CD14-positive monocyte (primary cell): ENCODE measurements at regions not wholly inside any gene's neighbourhood (a gene's known extent, or its start where the extent isn't known, plus 50 kb on each side); places are given as distances from the start of the nearest gene placed in this dataset.

Experiments used
- DNase-seq, 3 donors: peaks; one replicate each; pipeline ENCODE4 v3.0.0-alpha.2; 2011 to 2022
- H2AFZ ChIP-seq: 2 replicates; pipeline ENCODE4 v1.6.0; 2012; ENCODE audit warnings: mild to moderate bottlenecking, low read depth, low read length, inconsistent platforms; ENCODE audit not compliant: insufficient read depth, poor library complexity, severe bottlenecking
- H3K27ac ChIP-seq, 2 donors: 1 replicate in 1 of 2; 2 replicates in 1 of 2; pipeline ENCODE4 v1.5.1; 2012 to 2013; ENCODE audit warnings: low read length in 2 of 2, control low read depth in 1 of 2, inconsistent platforms in 1 of 2, low read depth in 1 of 2, mild to moderate bottlenecking in 1 of 2
- H3K27me3 ChIP-seq, 2 donors: one replicate each; pipeline versions ENCODE4 v1.6.0 to v1.6.1; 2011 to 2013; ENCODE audit warnings: low read length in 2 of 2; ENCODE audit not compliant: control insufficient read depth in 2 of 2, insufficient read depth in 2 of 2
- H3K36me3 ChIP-seq, 2 donors: replicated peaks in 1 of 2; 1 replicate in 1 of 2; 2 replicates in 1 of 2; pipeline versions ENCODE4 v1.5.1 to v1.6.1; 2012 to 2013; ENCODE audit warnings: low read length in 2 of 2, control low read depth in 1 of 2, inconsistent platforms in 1 of 2, mild to moderate bottlenecking in 1 of 2; ENCODE audit not compliant: insufficient read depth in 2 of 2, control insufficient read depth in 1 of 2
- H3K4me1 ChIP-seq, 2 donors: 1 replicate in 1 of 2; 2 replicates in 1 of 2; pipeline versions ENCODE4 v1.5.1 to v1.6.1; 2012 to 2013; ENCODE audit warnings: low read length in 2 of 2, control low read depth in 1 of 2, inconsistent platforms in 1 of 2, mild to moderate bottlenecking in 1 of 2, moderate library complexity in 1 of 2; ENCODE audit not compliant: insufficient read depth in 2 of 2, control insufficient read depth in 1 of 2
- H3K4me2 ChIP-seq: replicated peaks from 2 replicates; pipeline ENCODE3; 2012; ENCODE audit warnings: low read length, moderate library complexity, mild to moderate bottlenecking; ENCODE audit not compliant: poor library complexity, severe bottlenecking; ENCODE audit errors: extremely low read depth
- H3K4me3 ChIP-seq, 3 experiments: fragments of 200-600 bp in 1 of 3; sonication (generic) in 1 of 3; replicated peaks in 1 of 3; 1 replicate in 2 of 3; 2 replicates in 1 of 3; pipeline ENCODE4 v1.5.1; 2011 to 2013; ENCODE audit warnings: low read length in 3 of 3, mild to moderate bottlenecking in 3 of 3, control low read depth in 2 of 3, low read depth in 2 of 3, inconsistent platforms in 1 of 3, moderate library complexity in 1 of 3
- H3K79me2 ChIP-seq: 2 replicates; pipeline ENCODE4 v1.6.0; 2012; ENCODE audit warnings: mild to moderate bottlenecking, control low read depth, inconsistent platforms, low read length, moderate library complexity; ENCODE audit not compliant: insufficient read depth
- H3K9ac ChIP-seq: 2 replicates; pipeline ENCODE4 v1.6.0; 2017; ENCODE audit warnings: low read length, mild to moderate bottlenecking; ENCODE audit not compliant: insufficient read depth, poor library complexity, severe bottlenecking
- H3K9me3 ChIP-seq, 2 donors: replicated peaks in 1 of 2; 1 replicate in 1 of 2; 2 replicates in 1 of 2; pipeline versions ENCODE4 v1.5.1 to v1.6.1; 2012 to 2013; ENCODE audit warnings: low read length in 2 of 2, control low read depth in 1 of 2; ENCODE audit not compliant: control insufficient read depth in 1 of 2, insufficient read depth in 1 of 2
- H4K20me1 ChIP-seq: 2 replicates; pipeline ENCODE4 v1.6.0; 2012; ENCODE audit warnings: mild to moderate bottlenecking, low read length, control low read depth, moderate library complexity; ENCODE audit not compliant: insufficient read depth
- H3K27ac Mint-ChIP-seq, 7 donors: one replicate each; pipeline ENCODE4 v1.8.0; 2020; ENCODE audit warnings: mild to moderate bottlenecking in 7 of 7, mixed read lengths in 7 of 7, moderate library complexity in 6 of 7, inconsistent platforms in 2 of 7
- H3K27me3 Mint-ChIP-seq, 3 donors: one replicate each; pipeline ENCODE4 v1.8.0; 2021 to 2022; ENCODE audit warnings: low read depth in 3 of 3, mild to moderate bottlenecking in 3 of 3, mixed read lengths in 3 of 3, moderate library complexity in 3 of 3, inconsistent platforms in 1 of 3
- H3K36me3 Mint-ChIP-seq, 2 donors: one replicate each; pipeline ENCODE4 v1.8.0; 2020; ENCODE audit warnings: mixed read lengths in 2 of 2, inconsistent platforms in 1 of 2, mild to moderate bottlenecking in 1 of 2
- H3K4me1 Mint-ChIP-seq: one replicate; pipeline ENCODE4 v1.8.0; 2020; ENCODE audit warnings: mild to moderate bottlenecking, mixed read lengths
- H3K4me3 Mint-ChIP-seq, 2 donors: one replicate each; pipeline ENCODE4 v1.8.0; 2020; ENCODE audit warnings: mild to moderate bottlenecking in 2 of 2, mixed read lengths in 2 of 2, moderate library complexity in 1 of 2
- H3K9me3 Mint-ChIP-seq, 7 donors: one replicate each; pipeline ENCODE4 v1.8.0; 2020 to 2022; ENCODE audit warnings: mixed read lengths in 7 of 7, mild to moderate bottlenecking in 6 of 7, moderate library complexity in 6 of 7, inconsistent platforms in 2 of 7
- WGBS: methylation state at CpG from one replicate; pipeline ENCODE4 v1.1.5; 2013; ENCODE audit warnings: missing lambda C conversion rate; ENCODE audit not compliant: insufficient coverage; 5-methylcytosine and 5-hydroxymethylcytosine counted together
- intact Hi-C, 2 donors: fragments of 100-400 bp; cut with micrococcal nuclease; formaldehyde crosslinking; loops; one replicate each; pipeline versions ENCODE4 v1.15.0 to v1.15.1; 2023
- TF ChIP-seq, protein P1 (sequence below): fragments of 200-600 bp; IDR thresholded peaks from one replicate; pipeline ENCODE4 v1.8.0; 2022; ENCODE audit warnings: antibody characterized with exemption, mild to moderate bottlenecking

DNA sequence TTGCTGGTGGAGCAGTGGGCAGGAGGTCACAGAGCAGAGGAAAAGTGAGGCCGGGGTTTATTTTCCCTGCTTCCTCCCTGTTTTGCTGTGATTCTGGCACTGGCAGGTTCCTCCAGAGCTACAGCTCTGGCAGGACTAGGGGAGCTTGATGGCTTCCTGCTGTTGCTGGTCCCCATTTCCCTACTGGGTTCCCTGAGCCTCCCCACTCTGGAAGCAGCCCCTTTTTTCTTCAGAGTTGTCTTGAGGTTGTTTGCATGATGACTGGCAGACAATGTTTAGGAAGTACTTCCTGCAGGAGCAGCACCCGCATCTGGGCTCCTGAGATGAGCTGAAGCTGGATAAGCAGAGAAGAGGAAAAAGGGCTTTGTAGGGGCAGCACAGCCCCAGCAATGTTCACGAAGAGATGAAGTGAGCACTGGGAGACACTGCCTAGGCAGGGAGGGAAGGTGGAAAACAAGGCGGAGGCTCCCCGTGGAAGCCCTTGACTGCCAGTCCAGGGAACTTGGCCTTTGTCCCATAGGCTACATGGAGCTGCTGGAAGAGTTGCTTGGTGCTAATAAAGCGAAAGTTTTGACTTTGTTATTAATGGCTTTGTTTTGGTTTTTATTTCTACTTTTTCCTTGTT, 126.9 kb downstream of the SLC38A6 start:
- WGBS, result 94% methylated on average over 5 of the region's 6 CpGs
- H3K9me3 ChIP-seq, result peaks cover 0 to 7% of the 10 kb centered on the region in 2 donors
- H3K36me3 ChIP-seq, result no peaks in the 10 kb centered on the region
- Mint-ChIP-seq H3K36me3 (peaks cover 3 to 7% of the 10 kb centered on the region in 2 donors), H3K4me3 (no peak overlapping the region), H3K9me3 (peaks cover 2 to 22% (median 8%) of the 10 kb centered on the region in 7 donors), H3K27me3 (peaks cover 0 to 10% (median 4%) of the 10 kb centered on the region in 3 donors), H3K27ac (peak overlapping the region in 2 of 7 donors; percentile 17 to 21), H3K4me1 (peaks cover 33% of the 10 kb centered on the region)
- no peak overlapping the region for H3K9ac ChIP-seq
- no peaks in the 10 kb centered on the region for H3K27me3 ChIP-seq
- H4K20me1 ChIP-seq, result no peaks in the 10 kb centered on the region
- no peak overlapping the region for H3K4me2 ChIP-seq
- intact Hi-C loops, result loop anchor here (10.0 kb wide), 2 partner anchors 123 to 487 kb away; partner anchors contain the start of genes SLC38A6 (in 1 of the 2) and TRMT5 (in 1 of the 2)
- no peak overlapping the region for H3K4me3 ChIP-seq
- DNase-seq, result no peak
- no peak overlapping the region for H2AFZ ChIP-seq
- no peak overlapping the region for H3K27ac ChIP-seq
- peaks cover 28 to 31% of the 10 kb centered on the region in 2 donors for H3K4me1 ChIP-seq
- H3K79me2 ChIP-seq, result no peaks in the 10 kb centered on the region
- TF ChIP-seq, protein P1, sequence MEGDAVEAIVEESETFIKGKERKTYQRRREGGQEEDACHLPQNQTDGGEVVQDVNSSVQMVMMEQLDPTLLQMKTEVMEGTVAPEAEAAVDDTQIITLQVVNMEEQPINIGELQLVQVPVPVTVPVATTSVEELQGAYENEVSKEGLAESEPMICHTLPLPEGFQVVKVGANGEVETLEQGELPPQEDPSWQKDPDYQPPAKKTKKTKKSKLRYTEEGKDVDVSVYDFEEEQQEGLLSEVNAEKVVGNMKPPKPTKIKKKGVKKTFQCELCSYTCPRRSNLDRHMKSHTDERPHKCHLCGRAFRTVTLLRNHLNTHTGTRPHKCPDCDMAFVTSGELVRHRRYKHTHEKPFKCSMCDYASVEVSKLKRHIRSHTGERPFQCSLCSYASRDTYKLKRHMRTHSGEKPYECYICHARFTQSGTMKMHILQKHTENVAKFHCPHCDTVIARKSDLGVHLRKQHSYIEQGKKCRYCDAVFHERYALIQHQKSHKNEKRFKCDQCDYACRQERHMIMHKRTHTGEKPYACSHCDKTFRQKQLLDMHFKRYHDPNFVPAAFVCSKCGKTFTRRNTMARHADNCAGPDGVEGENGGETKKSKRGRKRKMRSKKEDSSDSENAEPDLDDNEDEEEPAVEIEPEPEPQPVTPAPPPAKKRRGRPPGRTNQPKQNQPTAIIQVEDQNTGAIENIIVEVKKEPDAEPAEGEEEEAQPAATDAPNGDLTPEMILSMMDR, result no peak

DNA sequence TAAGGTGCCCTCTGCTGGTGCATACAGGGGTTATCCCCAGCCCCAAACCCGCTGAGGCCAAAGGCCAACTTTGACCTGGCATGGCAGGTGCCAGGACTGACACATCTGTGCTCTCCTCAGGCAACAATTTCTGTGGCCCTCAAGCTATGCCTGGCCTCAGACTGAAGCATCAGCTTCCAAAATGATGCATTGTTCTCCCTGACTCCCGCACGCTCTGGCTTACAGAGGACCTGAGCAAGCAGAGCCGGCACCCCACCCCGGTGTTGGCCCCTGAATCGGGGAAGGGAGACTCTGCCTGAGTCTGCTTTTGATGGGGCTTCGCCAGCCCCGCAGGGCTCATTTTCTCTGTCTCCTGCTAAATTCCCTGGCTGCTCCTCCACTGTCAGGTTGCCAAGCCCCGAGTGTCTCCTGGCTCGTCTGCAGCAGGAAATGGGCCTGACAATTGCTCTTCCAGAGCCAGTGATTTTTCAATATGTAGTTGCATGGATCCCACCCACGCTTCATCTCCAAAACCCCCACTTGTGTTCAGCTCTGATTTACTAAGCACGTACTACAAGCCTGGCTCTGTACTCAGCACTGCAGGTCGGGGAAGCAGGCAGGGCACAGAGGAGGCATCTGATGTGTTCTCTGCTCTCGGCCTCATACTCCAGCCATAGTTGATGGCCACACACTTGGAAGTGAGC, 126.1 kb downstream of the SLC38A6 start:
- Histone ChIP-seq H3K9ac (no peak overlapping the region), H3K4me3 (no peak overlapping the region), H3K36me3 (no peaks in the 10 kb centered on the region), H3K27me3 (no peaks in the 10 kb centered on the region), H3K27ac (no peak overlapping the region), H3K79me2 (no peaks in the 10 kb centered on the region), H2AFZ (no peak overlapping the region), H3K4me2 (no peak overlapping the region), H4K20me1 (no peaks in the 10 kb centered on the region), H3K4me1 (peaks cover 36 to 38% of the 10 kb centered on the region in 2 donors), H3K9me3 (no peaks in the 10 kb centered on the region)
- Mint-ChIP-seq H3K9me3 (peaks cover 2 to 14% (median 5%) of the 10 kb centered on the region in 7 donors), H3K27ac (peak overlapping the region in 4 of 7 donors; percentile 30 to 86 (median 52)), H3K4me1 (peaks cover 42% of the 10 kb centered on the region), H3K4me3 (no peak overlapping the region), H3K36me3 (peaks cover 3 to 7% of the 10 kb centered on the region in 2 donors), H3K27me3 (peaks cover 0 to 7% (median 4%) of the 10 kb centered on the region in 3 donors)
- WGBS, result 92% methylated on average over 14 of the region's 14 CpGs
- DNase-seq, result peak in 1 of 3 donors; percentile 5
- intact Hi-C loops, result loop anchor here (10.0 kb wide), 2 partner anchors 122 to 488 kb away; partner anchors contain the start of genes SLC38A6 (in 1 of the 2) and TRMT5 (in 1 of the 2)
- TF ChIP-seq, protein P1, result peak; percentile 16
